GM18498 (cell line): ENCODE measurements at regions not wholly inside any gene's neighbourhood (a gene's known extent, or its start where the extent isn't known, plus 50 kb on each side); places are given as distances from the start of the nearest gene placed in this dataset.

Experiments
- ATAC-seq: cut with Tn5 transposase; IDR thresholded peaks from one replicate; pipeline ENCODE4 v1.9.1; 2021; ENCODE audit warnings: mild to moderate bottlenecking, moderate library complexity; ENCODE audit not compliant: unreplicated experiment

- ATAC-seq = no peak
Observed at GRCh38 chr3:1036207-1036826, 56.5 kb upstream of the CNTN6 start.

DNA sequence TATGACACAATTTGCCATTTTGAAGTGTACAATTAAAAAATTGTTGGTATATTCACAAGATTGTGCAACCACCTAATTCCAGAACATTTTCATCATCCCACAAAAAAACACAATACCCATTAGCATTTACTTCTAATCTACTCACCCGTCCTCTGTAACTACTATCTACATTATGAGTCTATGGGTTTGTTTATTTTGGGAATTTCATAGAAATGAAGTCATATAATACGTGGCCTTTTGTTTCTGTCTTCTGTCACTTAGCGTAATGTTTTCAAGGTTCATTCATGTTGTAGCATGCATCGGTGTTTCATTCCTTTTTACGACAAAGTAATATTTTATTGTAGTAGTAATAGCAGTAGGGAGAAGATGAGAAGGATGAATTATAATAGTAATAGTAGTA lies 55.2 kb upstream of the CNTN6 start:
- no peak for ATAC-seq
